GM18498 (cell line): ENCODE measurements at regions not wholly inside any gene's neighbourhood (a gene's known extent, or its start where the extent isn't known, plus 50 kb on each side); places are given as distances from the start of the nearest gene placed in this dataset.

ENCODE experiments used
- ATAC-seq: cut with Tn5 transposase; IDR thresholded peaks from one replicate; pipeline ENCODE4 v1.9.1; 2021; ENCODE audit warnings: mild to moderate bottlenecking, moderate library complexity; ENCODE audit not compliant: unreplicated experiment

DNA sequence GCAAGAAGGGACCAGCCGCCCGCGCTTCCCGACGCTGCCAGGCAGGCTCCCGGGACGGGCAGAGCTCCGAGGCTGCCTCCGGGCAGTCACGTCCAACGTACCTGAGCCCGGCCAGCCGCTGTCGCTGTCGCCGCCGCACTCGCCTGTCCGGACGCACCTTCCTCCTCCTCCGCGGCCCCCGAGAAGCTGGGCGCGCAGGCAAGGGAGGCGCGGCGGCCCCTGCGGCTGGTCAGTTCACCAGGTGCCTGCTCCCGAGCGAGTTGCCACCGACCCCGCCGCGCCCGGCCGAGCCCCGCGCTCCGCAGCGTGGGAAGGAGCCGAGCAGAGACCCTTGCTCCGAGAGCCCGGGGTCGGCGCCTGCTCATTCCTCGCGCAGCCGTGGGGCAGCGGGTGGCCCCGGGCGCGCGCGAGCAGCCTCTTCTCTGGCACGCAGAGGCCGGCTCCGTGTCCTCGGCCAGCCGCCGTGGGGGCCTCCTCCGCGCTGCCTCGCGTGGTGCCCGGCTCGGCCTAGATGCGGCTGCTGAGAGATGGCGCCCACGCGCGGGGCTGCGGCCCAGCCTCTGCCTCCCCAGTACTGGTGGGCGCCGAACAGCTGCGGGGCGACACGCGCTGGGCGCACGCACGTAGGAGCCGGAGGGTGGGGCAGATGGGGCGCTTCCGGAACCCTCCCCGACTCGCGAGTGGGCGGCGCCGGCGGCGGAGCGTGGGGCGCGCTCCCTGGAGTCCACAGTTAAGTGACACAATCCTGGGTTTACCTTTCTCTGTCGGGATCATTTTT is 419.4 kb downstream of the UQCRFS1 start:
- no peak for ATAC-seq

DNA sequence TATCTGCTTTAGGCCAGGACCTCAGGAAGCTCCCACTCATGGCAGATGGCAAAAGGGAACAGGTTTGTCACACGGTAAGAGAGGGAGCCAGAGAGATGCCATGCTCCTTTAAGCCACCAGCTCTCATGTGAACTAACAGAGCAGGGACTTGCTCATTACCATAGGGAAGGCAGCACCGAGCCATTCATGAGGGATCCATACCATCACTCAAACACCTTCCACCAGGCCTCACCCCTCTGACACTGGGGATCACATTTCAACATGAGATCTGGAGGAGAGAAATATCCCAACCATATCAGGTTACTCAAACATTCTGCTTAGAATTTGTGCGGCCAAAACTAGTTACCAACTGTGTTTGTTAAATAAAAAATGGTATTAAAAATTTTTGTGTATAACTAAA is 427.0 kb downstream of the UQCRFS1 start:
- no peak for ATAC-seq

DNA sequence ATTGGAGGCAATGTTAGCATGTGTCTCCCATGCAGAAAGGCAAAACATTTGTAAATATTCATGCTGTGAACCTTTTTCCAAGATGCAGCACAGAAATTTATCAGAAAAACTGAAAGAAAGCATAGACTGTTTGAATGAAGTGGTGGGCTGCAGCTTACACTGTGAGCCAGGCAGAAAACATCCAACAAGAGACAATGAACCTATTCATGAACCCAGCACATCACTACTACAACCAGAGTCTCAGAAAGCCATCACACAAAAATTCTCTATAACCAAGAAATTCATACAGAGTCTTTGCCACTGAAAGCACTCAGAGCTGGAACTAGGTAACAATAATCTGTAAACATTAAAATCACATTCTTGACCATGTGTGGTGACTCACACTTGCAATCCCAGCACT is 448.9 kb downstream of the UQCRFS1 start:
- no peak for ATAC-seq

DNA sequence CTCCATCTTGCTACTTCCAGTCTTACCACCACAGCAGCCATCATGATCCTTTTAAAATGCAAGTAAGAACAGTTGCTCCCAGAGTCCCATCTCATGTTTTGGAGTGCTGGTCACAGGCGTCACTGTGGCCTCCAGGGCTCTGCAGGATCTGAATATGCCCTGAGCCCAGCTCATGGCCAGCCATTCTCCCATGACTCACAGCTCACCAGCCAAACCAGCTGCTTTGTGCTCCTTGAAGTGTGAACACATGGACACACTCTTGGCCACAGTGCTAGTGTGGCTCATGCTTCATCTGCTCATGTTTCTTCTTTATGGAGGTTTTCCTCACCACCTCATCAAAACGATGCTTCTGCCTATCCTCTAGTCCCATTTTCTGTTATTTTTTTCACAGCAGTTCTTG is 466.5 kb downstream of the UQCRFS1 start:
- no peak for ATAC-seq

DNA sequence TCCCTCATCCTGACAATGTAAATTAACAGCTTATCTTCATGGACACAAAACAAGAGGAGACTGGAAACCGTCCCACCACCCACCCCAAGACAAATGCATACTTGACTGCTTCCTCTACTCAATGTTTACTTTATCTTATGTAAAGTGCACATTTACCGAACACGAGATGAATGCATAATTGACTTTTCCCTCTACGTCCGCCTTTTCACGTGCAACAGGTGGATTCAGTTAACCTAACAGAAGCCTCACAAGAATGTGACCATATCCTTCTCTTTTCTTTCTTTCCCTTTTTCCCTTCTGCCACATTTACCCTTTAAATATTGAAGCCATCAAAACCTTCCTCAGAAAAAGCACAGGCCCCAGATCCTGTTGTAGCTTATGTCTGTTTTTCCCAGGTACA is 468.0 kb downstream of the UQCRFS1 start:
- ATAC-seq = no peak

DNA sequence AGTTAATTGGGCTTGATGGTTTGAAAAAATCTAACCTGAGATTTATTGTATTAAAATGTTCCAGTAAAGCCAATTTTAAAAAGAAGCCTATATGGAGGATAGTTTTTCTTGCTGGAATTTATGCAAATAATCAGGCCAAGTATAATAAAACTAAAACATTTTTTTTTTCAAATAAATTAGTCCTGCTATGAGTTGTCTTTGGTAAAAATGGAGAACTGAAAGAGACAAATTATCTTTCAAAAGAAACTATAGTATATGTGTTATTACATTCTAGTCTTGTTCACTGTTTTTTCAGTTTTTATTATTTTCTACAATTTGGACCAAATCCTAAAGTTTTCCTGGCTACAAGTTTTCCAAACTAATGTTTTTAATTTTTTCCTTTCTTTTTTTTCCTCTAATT is 468.9 kb downstream of the UQCRFS1 start:
- ATAC-seq = no peak

DNA sequence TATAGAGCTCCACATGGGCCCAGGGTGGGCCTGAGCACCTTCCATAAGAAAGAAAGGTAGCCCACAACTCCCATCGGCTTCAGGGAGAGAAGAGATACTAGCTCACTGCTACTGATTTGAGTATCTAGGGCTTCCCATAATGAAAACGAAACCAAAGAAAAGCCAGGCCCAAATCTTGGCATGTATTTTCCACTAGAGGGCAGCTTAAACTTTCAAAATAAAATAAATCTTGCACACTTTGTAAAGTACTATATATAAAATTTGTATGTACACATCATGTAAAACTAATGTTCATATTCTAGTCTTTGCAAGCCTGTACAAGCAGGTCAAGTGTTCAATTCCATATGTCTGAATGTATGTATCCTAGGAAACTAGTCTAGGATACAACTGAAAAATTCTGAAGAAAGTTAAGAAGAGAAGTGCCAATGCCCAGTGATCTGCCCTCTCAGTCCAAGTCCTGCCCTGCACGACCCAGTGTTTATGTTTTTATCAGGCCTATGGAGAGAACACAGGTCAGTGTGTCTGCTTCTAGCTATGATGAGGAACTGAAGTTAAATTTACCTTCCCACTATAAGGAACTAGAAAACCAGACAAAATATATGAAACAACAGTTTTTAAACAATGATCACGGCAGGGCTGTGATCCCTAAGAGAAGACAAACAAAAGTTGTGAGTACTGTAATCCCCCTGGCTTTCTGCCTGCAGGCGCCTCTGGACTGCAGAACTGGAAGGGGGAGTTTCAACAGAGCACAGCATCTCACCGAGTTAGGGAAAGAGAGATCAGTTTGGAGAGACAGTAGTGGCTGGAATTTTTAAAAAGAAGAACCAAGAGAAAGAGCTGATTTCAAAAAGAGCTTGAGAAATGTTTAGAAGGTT is 475.7 kb downstream of the UQCRFS1 start:
- ATAC-seq = no peak

DNA sequence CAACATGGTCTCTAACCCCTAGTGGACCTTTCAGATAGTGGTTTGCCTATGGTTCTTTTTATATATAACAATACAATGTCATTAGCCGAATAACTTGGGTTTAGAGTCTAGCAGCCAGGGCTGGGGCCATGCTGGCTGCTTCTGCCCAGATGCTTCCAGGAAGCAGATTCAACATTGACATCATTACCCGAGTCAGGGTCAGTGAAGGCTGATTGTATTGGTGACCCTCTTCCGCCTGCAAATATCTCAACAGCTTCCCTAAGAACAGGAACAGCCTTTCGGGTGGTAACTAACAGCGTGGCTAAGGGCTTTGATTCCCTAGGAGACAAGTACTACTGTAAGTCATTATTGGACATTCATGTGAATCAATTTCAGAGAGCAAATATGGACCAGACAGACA is 476.4 kb downstream of the UQCRFS1 start:
- ATAC-seq = no peak

DNA sequence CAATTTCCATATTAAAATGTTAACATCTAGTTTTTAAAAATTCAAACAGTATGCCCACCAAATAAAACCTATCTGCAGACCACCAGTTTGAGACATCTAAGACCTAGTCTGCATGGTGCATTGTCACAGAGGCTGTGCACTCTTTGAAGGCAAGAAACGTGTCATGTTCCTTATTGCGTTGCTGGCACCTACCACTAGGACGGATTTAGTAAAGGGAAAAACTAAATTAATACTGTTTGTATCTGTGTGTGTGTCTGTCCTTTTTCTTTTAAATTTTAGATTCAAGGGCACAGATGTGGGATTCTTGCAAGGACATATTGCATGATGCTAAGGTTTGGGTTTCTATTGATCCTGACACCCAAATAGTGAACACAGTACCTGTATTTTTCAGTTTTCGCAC is 481.4 kb downstream of the UQCRFS1 start:
- ATAC-seq = no peak

DNA sequence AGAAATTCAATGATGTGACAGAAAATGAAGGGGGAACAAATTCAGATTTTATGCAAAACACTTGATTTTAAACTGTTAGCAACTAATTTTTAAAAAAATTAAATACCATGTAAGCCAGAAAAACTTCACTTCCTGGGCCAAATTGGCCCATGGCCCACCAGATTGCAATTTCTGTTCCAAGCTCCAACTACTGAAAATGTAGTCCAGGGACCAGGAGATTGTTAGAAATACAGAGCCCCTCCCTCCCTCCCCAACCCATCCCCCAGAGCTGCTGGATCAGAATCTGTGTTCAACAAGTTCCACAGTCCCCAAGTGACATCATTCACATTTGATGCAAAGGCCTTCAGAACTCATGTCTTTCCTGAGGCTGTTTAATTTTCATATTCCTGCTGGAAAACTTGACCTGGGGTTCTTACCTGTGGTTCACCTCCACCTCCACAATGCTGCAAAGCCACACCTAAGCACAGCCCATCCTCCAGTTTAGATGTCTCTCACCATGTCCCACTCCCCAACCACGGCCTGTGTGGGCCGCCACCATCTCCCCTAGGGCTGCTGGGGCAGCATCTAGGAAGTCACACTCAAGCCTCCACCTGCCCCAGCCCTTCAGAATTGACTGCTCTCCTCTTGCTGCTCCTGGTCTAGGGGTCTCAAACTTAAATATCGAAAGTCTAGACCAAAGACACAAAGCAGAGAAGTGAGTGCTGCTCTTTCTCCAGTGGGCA is 482.0 kb downstream of the UQCRFS1 start:
- no peak for ATAC-seq

DNA sequence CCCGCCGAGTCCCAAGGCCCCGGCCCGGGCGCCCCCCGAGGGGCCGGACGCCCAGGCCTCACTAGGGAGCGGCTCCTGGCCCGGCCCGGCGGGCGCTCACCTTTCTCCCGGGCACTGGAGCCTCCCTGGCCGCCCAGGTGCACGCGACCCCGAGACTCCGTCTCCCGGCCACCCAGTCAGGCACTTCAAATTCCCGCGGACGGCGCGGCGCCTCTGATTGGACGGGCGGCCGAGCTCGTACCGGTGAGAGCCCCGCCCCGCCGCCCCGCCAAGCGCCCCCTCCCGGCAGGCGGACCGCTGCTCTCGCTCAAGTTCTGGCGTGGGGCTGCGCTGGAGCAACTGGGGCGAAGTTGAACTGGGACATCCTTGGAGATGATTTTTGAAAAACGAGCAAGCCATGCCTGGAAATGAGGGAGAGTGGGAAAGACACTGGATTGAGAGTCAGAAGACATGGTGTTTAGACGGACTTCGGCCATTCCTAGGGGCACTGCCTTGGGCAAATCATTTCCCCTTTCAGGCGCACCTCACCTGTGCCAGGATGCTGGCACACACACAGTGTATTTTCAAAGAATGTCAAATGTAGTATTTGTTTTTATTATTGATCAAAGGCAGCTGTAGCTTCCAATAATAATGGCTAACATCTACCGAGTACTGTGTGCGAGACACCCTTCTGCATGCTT is 485.3 kb downstream of the UQCRFS1 start:
- no peak for ATAC-seq

DNA sequence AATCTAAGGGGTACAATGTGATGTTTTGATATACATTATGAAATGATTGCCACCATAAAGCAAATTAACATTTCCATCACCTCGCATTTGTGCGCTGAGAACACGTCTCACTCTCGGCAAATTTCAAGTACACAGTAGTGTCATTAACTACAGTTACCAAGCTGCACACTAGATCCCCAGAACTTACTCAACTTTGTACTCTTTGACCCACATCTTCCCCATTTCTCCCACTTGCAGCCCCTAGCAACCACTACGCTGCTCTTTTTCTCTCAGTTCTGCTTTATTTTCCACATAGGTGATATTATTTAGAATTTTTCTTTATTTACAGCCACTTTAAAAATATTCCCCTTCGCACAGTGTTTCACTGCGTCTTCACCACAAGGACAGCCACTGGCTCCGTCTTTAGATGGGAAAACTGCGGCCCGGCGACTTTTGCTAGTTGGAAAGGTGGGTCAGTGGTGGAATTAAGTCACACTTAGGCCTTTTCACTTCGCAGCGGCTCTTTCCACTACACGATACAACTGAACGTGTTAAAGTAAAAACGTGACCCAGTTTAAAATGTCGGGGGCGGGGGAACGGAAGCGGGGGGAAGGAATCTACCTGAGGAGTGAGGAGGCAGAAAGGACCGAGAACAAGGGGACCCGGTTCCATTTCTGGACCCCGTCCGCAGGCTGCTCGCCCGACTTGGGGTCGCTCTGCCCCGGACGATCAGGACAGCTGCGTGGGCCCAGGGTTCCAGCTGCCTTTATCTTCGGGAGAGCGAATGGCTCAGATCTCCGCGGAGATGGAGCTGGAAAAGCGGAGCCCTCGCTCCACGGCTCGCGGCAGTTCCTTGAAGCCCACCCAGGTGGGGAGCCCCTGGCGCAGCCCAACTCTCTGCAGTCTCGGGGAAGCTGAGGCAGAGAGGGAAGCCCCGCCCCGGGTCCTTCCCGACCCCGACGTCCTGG is 486.1 kb downstream of the UQCRFS1 start:
- no peak for ATAC-seq

DNA sequence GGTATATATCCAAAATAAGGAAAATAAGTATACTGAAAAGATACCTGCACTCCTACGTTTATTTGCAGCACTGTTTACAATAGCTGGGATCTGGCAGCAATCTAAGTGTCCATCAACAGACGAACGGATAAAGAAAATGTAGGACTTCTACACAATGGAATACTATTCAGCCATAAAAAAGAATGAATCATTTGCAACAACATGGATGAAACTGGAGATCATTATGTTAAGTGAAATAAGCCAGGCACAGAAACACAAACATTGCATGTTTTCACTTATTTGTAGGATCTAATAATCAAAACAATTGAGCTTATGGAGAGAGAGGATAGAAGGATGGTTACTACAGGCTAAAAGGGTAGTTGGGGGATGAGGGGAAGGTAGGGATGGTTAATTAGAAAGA is 494.0 kb downstream of the UQCRFS1 start:
- ATAC-seq = no peak

DNA sequence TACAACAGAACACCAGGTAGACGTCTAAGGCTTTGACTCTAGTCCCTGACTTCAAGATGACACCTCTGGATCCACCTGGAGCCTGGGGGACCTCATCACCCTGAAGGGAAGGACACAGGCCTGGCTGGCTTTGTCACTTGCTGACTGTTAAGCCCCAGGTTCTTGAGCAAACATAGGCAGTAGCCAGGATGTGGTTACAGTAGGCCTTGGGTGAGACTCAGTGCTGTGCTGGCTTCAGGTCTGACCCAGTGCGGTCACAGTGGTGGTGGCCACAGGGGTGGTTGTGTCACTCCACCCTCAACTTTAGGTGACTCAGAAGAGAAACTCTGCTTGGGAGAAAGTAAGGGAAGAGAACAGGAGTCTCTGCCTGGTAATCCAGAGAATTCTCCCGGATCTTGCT is 497.8 kb downstream of the UQCRFS1 start:
- ATAC-seq = no peak

DNA sequence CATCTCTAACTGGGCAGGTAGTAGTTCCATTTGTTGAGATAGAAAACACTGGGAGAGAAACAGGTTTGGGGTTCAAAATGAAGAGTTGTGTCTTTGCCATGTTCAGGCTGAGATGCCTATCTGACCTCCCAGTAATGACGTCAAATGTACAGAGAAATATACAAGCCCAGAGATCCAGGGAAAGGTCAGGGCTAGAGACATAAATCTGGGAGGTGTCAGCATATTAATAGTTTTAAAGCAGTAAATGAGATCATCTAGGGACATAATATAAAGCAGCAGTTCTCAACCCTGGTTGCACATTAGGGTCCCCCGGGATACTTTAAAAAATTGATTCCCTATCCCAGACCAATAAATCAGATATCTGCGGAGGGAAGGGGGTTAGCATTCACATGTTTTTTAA is 501.5 kb downstream of the UQCRFS1 start:
- no peak for ATAC-seq

DNA sequence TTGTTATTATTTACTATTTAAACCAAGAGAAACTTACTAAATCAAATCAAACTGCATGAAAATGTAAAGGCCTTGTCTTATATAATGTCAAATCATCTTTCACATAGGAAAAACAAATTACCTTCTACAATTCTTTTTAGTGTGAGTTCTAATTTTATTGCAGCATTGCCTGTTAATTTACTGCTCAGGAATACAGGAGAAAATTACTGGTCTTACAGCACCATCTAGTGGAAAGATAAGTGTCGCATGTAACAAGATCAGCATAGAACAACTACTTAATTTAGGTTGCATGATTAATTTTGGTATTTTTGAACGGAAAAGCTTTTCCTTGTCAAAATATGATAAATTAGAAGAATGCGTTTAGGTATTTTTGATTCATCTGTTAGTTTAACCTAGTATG is 502.7 kb downstream of the UQCRFS1 start:
- no peak for ATAC-seq

DNA sequence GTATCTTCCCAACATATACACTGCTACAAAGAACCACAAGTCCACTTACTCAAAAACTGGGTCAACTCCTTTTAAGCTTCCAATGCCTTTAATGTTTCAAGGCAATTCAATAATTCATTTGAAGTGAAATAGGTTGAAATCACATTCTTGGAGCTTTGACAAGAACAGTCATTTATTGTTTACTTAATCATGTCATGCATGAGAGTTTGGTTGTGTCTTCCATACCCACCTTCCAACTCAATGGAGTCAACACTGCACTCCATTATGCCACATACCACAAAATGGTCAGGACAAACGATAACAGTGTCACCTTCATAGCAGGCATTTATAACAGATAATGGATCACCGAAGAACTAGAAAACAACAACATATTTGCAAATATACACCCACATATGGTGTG is 506.3 kb downstream of the UQCRFS1 start:
- ATAC-seq = no peak

DNA sequence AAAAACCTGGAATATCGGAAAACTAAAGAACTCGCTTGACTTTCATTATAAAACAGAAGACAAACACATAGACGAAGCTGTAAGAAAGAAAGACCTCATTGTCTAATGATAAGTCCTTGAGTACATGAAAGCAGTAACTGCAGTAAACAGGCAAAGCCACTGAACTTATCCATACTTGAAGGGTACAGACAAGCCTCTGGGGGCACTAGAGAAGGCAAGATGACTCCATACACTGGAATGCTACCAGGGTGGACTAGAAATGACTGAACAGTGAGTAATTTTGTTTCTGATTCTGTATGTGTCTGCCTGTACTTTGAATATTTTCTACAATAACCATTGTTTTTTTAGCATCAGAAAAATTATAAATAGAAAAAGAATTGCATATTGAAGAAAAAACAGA is 507.9 kb downstream of the UQCRFS1 start:
- no peak for ATAC-seq

DNA sequence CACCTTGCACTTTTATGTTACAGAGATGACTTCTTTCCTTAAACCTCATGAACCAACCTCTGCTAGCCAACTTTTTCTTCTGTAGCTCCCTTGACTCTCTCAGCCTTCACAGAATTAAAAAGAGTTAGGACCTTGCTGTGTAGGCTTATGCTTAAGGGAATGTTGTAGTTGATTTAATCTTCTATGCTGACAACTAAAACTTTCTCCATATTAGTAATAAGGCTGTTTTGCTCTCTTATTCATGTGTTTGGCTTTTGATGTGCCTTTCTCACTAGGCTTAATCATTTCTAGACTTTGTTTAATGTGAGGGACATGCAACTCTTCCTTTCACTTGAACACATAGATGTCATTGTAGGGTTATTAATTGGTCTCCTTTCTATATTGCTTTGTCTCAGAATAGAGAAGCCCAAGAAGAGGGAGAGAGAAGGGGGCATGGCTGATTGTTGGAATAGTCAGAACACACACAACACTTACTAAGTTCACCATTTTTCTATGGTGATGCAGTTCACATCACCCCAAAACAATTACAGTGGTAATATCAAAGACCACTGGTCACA is 509.5 kb downstream of the UQCRFS1 start:
- ATAC-seq = no peak

DNA sequence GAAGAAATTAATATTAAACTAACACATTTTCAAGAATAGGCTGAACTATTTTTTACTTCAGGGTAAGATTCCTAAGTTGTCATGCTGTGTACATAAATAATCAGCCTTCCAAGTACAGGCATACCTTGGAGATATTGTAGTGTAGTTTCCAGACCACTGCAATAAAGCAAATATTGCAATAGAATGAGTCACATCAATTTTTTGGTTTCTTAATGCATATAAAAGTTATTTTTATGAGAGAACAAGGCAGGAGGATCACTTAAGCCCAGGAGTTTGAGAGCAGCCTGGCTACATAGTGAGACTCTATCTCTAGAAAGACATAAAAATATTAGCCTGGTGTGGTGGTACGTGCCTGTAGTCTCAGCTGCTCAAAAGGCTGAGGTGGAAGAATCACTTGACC is 511.5 kb downstream of the UQCRFS1 start:
- no peak for ATAC-seq
